ENCODE measurements at regions not wholly inside any gene's neighbourhood (a gene's known extent, or its start where the extent isn't known, plus 50 kb on each side); places are given as distances from the start of the nearest gene placed in this dataset.

GRCh38 chr7:41566581-41566980 lies 136.3 kb downstream of the INHBA start:
- no peaks in the 10 kb centered on the region for H3K27me3 ChIP-seq (ENCODE audit: control insufficient read depth in 1 of 2, insufficient read depth in 2 of 2, low read length in 2 of 2)
- intact Hi-C loops (cut with DNase I, micrococcal nuclease) = no loop called here

DNA sequence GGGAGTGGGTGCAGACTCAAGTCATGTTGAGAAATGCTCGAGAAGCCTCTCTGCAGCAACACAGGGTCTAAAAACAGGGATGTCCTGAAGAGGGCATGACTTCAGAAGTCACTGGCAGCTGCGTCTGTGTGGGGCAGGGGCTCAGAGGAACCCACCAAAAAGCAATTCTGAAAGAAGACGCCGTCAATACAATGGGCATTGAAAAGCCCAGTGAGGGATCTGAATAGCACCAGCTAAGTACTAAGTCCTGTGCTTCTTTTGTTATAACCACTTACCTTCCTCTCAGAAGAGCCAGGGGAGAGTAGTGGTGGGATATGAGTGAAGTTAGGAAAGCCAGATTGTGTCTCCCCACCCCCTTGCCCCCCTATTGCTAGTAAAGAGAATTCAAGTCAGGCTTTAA lies 137.2 kb downstream of the INHBA start:
- peaks cover 2% of the 10 kb centered on the region for H3K9me3 Mint-ChIP-seq
- ChIA-PET POLR2A (no interaction called here), CTCF (no interaction called here)

More at GRCh38 chr7:41566581-41566980, 136.3 kb downstream of the INHBA start:
- peaks cover 7% of the 10 kb centered on the region for H3K9me3 Mint-ChIP-seq
- H3K4me1 Mint-ChIP-seq (ENCODE audit: low read depth) = no peaks in the 10 kb centered on the region
- no peak overlapping the region for H3K4me3 Mint-ChIP-seq
- no peak overlapping the region for H3K27ac Mint-ChIP-seq
- POLR2A ChIA-PET = no interaction called here
- no peak for ATAC-seq (ENCODE audit: poor library complexity)
- no peak for TF ChIP-seq CTCF (IDR thresholded peaks at IDR 0.05)
- Histone ChIP-seq H3K36me3 (ENCODE audit: insufficient read depth, low read length) (no peaks in the 10 kb centered on the region), H3K4me3 (ENCODE audit: low read length) (no peak overlapping the region), H3K4me1 (ENCODE audit: insufficient read depth, low read length) (no peaks in the 10 kb centered on the region), H3K27ac (ENCODE audit: low read depth in 1 of 2, low read length in 2 of 2) (no peak overlapping the region), H3K9me3 (ENCODE audit: control insufficient read depth in 1 of 2, insufficient read depth in 1 of 2, low read length in 2 of 2) (peaks cover 0 to 5% of the 10 kb centered on the region in 2 experiments)
- no peaks in the 10 kb centered on the region for H3K36me3 Mint-ChIP-seq (ENCODE audit: low read depth)
- CTCF ChIA-PET = no interaction called here
- DNase-seq = no peak
- H3K27me3 Mint-ChIP-seq = no peaks in the 10 kb centered on the region

DNA sequence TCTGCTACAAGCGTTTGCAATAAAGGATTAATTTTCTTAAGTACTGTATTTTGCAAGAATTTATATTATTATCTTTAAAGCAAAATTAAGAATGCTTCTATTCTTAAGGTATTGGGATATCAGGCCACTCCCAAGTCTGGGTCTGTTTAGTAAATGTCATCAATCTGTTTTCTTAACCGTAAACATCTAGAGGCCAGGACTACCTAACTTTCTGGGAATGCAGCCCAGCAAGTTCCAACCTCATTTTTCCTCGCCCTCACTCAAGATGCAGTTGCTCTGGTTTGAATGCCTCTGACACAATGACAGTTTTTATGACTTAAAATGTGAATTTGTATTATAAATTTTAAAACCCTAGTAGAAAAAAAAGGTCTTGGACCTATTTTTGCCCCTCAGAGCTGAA lies 143.5 kb downstream of the INHBA start:
- ChIA-PET CTCF (no interaction called here), POLR2A (no interaction called here)
- TF ChIP-seq CTCF (IDR thresholded peaks at IDR 0.05) = no peak
- H3K27ac Mint-ChIP-seq = no peak overlapping the region
- peaks cover 8% of the 10 kb centered on the region for H3K9me3 Mint-ChIP-seq
- Histone ChIP-seq H3K27me3 (ENCODE audit: control insufficient read depth in 1 of 2, insufficient read depth in 2 of 2, low read length in 2 of 2) (no peaks in the 10 kb centered on the region), H3K4me1 (ENCODE audit: insufficient read depth, low read length) (no peaks in the 10 kb centered on the region), H3K9me3 (ENCODE audit: control insufficient read depth in 1 of 2, insufficient read depth in 1 of 2, low read length in 2 of 2) (no peaks in the 10 kb centered on the region), H3K27ac (ENCODE audit: low read depth in 1 of 2, low read length in 2 of 2) (no peak overlapping the region), H3K4me3 (ENCODE audit: low read length) (no peak overlapping the region), H3K36me3 (ENCODE audit: insufficient read depth, low read length) (no peaks in the 10 kb centered on the region)
- ATAC-seq (ENCODE audit: poor library complexity) (no peak), DNase-seq (no peak)
- intact Hi-C loops (cut with DNase I, micrococcal nuclease) = no loop called here
- no peak overlapping the region for H3K4me3 Mint-ChIP-seq
- no peaks in the 10 kb centered on the region for H3K27me3 Mint-ChIP-seq
- H3K4me1 Mint-ChIP-seq (ENCODE audit: low read depth) = no peaks in the 10 kb centered on the region
- no peaks in the 10 kb centered on the region for H3K36me3 Mint-ChIP-seq (ENCODE audit: low read depth)

More for the DNA sequence above, 137.2 kb downstream of the INHBA start:
- H3K4me1 Mint-ChIP-seq (ENCODE audit: low read depth) = no peaks in the 10 kb centered on the region
- H3K27me3 Mint-ChIP-seq = no peaks in the 10 kb centered on the region
- H3K4me3 Mint-ChIP-seq = no peak overlapping the region
- TF ChIP-seq CTCF (IDR thresholded peaks at IDR 0.05) = no peak
- no peaks in the 10 kb centered on the region for H3K36me3 Mint-ChIP-seq (ENCODE audit: low read depth)
- H3K27me3 ChIP-seq (ENCODE audit: control insufficient read depth in 1 of 2, insufficient read depth in 2 of 2, low read length in 2 of 2) = no peaks in the 10 kb centered on the region
- ATAC-seq (ENCODE audit: poor library complexity) (no peak), DNase-seq (no peak)
- intact Hi-C loops (cut with DNase I, micrococcal nuclease) = no loop called here
- no peaks in the 10 kb centered on the region for H3K4me1 ChIP-seq (ENCODE audit: insufficient read depth, low read length)
- H3K4me3 ChIP-seq (ENCODE audit: low read length) = no peak overlapping the region
- H3K36me3 ChIP-seq (ENCODE audit: insufficient read depth, low read length) = no peaks in the 10 kb centered on the region
- H3K9me3 ChIP-seq (ENCODE audit: control insufficient read depth in 1 of 2, insufficient read depth in 1 of 2, low read length in 2 of 2) = peaks cover 0 to 5% of the 10 kb centered on the region in 2 experiments
- H3K27ac Mint-ChIP-seq = no peak overlapping the region
- H3K27ac ChIP-seq (ENCODE audit: low read depth in 1 of 2, low read length in 2 of 2) = no peak overlapping the region
